GM18517 (cell line): ENCODE measurements at regions not wholly inside any gene's neighbourhood (a gene's known extent, or its start where the extent isn't known, plus 50 kb on each side); places are given as distances from the start of the nearest gene placed in this dataset.
"Not testable (repeated sequence)": the region's sequence is repeated elsewhere in the genome, so short reads cannot be mapped to it uniquely, and the experiment has no call there.

Experiments used
- ATAC-seq: cut with Tn5 transposase; IDR thresholded peaks from one replicate; pipeline ENCODE4 v1.9.1; 2021; ENCODE audit warnings: mild to moderate bottlenecking, moderate library complexity; ENCODE audit not compliant: unreplicated experiment

DNA sequence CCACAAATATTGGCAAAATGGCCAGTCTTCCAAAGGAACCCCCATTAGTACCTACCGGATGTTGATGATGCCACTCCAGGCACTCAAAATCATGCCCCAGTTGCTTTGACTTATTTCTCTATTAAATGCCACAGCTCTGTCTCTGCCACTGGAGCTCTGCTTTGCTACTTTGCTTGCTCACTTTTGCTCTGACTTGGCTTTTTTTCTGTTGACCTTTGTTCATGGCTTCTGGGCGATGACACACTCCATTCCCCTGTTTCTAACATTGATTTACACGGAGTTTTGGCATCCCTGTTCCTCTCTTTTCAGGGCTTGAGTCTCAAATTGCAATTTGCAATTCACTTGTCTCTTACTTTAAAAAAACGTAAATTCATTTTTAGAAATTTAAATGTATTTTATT, 217.1 kb upstream of the SPRY2 start:
- no peak for ATAC-seq

DNA sequence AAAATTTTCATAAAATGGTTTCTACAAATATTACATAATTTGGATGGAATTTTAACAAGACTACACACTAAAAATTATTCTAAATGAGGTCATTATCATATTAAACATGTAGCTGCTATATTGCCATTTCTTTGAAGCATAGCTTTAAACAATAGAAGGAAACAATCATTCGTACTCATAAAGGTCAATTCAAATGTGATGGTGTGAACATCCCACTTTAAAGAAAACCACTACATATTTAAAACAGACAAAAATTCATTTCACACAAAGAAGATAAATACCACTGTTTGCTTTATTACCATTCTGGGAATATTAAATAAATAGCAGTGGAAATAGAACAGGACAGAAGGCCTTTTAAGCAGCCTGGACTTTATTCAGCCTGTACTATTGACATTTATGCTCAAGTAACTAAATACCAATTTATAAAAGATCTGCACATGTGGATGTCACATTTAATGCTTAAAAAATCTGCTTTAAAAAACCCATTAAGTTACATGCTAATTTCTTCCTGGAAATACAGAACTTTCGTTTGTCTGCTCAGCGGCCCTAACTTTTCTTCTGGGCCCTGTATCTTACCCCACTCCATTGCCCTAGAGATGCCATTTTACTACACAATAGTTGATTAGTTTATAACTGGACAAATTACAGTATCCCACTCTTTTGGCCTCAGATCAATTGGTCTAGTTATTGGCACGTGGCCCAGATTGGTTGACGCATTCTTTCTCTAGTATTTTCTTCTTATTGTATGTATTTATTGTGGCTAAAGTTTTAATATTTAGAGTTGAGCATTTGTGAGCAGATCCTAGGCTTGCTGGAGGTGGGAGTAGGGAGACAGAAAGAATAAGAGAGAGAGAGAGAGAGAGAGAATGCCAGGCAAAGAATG, 215.1 kb upstream of the SPRY2 start:
- ATAC-seq: no peak

DNA sequence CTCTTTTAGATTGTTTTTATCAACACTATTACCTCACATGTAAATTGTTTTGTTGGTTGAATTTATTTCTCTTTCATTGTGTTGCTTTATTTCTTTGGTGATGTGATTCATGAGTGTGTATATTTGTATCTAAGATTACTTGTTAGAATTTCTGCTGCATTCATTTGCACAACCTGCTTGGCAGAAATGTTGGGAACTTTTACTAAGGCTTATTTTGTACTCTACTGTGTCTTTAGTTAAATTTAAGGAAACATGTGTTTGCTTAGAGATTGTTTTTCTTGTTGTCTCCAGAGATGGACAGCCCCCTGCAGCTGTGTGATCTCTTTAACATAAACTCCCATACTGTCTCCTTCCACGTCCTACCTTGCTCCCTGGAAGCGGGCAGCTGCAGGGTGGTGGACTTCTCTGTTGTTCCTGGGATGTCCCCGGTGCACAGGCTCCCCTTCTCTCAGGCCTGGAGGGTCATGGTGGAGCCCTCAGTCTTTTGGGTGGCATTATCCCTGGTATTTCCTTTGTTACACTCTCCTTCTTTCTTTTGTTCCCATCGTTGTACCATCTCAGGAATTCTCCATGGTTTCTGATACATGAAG, 212.0 kb upstream of the SPRY2 start:
- ATAC-seq: no peak

- no peak for ATAC-seq
These were observed 210.9 kb upstream of the SPRY2 start for GRCh38 chr13:80551650-80552497.

DNA sequence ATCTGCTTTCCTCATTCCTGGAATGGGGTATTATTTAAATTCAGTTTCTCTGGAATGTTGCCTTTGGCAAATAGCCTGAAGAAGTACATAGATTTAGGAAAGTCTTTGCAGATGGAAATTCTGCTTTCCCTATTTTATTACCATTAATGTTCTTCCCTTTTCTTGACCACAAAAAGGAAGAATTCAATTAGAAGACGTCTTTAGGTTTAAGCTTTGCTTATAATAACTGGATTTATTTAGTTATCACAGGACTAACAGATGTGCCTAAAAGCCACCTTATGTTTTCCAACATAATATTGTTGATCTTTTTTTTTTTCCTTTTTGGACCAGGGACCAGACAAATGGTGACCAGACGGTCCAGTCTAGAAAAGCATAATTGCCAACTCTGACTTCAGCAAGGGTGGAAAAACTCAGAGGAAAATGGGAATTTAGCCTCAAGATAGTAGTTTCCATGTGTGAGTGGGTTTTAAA, 210.1 kb upstream of the SPRY2 start:
- ATAC-seq: no peak

DNA sequence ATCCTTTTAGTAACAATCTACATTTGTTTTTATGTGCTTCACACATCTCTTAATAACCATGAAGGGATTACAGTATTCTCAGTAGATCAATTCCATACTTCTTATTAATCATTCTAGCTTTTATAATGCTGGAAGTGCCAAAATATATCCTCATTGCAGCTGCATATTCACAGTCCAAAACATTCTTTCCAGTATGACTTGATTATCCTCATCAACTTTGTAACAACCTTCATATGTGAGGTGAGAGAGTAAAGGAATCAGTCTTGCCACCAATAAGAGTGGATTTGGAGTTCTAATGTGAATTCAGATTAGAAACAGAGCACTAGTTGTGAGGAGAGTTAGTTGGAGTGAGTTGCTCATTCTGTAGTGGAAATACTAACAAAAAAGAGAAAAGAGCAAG, 208.0 kb upstream of the SPRY2 start:
- no peak for ATAC-seq

- ATAC-seq: no peak
These were observed 207.2 kb upstream of the SPRY2 start for GRCh38 chr13:80547885-80548825.

DNA sequence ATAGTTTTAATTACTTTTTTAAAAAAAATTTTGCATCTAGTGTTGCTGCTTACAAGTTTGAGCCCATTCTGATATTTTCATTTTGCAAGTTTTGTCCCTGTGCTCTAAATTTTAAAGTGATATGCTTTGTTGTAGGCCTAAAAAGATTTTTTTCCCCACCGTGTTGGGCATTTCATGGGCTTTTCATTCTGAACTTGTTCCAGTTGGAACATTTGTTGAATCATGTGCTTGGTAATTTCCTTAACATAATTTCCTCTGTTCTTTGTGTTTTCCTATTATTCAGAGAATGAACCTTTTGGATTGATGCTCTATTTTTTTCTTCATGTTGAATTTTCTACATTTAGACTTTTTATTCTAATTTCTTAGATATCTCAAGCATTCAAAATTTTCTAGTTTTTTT, 206.4 kb upstream of the SPRY2 start:
- ATAC-seq: no peak

DNA sequence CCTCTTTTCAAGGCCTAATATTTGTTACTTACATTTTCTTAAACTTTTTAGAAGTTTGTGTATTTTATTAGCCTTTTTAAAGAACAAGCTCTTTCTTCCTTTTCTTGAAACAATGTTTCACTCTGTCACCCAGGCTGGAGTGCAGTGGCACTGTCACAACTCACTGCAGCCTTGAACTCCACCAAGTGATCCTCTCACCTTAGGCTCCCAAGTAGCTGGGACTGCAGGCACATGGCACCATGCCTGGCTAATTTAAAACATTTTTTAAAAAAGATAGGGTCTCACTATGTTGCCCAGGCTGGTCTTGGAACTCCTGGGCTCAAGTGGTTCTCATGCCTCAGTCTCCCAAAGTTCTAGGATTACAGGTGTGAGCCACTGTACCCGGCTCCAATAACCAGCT, 192.2 kb upstream of the SPRY2 start:
- no peak for ATAC-seq

GRCh38 chr13:80530902-80531301, 190.0 kb upstream of the SPRY2 start:
- no peak for ATAC-seq

DNA sequence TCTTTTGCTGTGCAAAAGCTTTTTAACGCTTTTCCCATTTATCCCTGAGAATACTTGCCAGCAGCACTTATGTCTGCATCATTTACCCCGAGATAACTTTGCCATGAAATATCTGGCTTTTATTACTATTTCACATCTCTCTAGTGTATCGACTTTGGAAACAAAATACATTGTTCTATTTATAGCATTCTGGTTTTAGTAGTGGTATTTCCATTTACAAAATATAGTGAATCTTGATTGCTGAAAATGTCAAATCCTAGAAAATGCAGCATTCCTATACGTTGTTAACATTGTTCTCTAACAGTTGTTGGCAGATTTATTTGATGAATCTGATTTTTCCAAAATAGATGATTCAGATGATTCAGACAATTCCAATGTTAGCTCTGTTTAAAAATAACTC, 189.3 kb upstream of the SPRY2 start:
- ATAC-seq: no peak

- no peak for ATAC-seq
These were observed 188.8 kb upstream of the SPRY2 start for GRCh38 chr13:80529734-80530133.

GRCh38 chr13:80528733-80529132, 187.8 kb upstream of the SPRY2 start:
- ATAC-seq: no peak

GRCh38 chr13:80527400-80527799, 186.5 kb upstream of the SPRY2 start:
- ATAC-seq: no peak

- ATAC-seq: no peak
These were observed 183.7 kb upstream of the SPRY2 start for GRCh38 chr13:80524447-80525215.

DNA sequence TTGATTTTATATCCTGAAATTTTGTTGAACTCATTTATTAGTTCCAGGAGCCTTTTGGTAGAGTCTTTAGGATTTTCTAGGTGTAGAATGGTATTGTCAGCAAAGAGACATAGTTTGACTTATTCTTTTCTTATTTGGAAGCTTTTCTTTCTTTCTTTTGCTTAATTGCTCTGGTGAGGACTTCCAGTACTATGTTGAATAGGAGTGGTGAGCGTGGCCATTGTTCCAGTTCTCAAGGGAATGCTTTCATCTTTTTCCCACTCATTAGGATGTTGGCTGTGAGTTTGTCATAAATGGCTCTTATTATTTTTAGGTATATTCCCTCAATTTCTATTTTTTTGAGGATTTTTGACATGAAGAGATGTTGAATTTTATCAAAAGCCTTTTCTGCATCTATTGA, 182.2 kb upstream of the SPRY2 start:
- no peak for ATAC-seq

GRCh38 chr13:80522463-80522862, 181.5 kb upstream of the SPRY2 start:
- not testable (repeated sequence) for ATAC-seq

- ATAC-seq: no peak
These were observed 176.0 kb upstream of the SPRY2 start for GRCh38 chr13:80516818-80517348.

GRCh38 chr13:80515296-80515695, 174.4 kb upstream of the SPRY2 start:
- no peak for ATAC-seq
